22Rv1 (cell line): ENCODE measurements at regions not wholly inside any gene's neighbourhood (a gene's known extent, or its start where the extent isn't known, plus 50 kb on each side); places are given as distances from the start of the nearest gene placed in this dataset.

ENCODE experiments used
- CTCF ChIP-seq: fragments of 450-650 bp; IDR thresholded peaks from 2 replicates; pipeline ENCODE4 v1.5.1; 2017; ENCODE audit warnings: mild to moderate bottlenecking
- ZFX ChIP-seq: fragments of 450-650 bp; IDR thresholded peaks from 2 replicates; pipeline ENCODE4 v1.6.1; 2017; ENCODE audit warnings: antibody characterized with exemption, borderline replicate concordance

- TF ChIP-seq CTCF (no peak), ZFX (no peak)
These were observed 621.5 kb upstream of the MKI67 start for GRCh38 chr10:128747582-128748346.
